Epithelial cell of proximal tubule (primary cell): ENCODE measurements at regions not wholly inside any gene's neighbourhood (a gene's known extent, or its start where the extent isn't known, plus 50 kb on each side); places are given as distances from the start of the nearest gene placed in this dataset.

Source experiments
- DNase-seq: peaks from one replicate; pipeline ENCODE4 v3.0.0-alpha.2; 2011; ENCODE audit warnings: low read depth
- H3K4me3 ChIP-seq: 2 replicates; pipeline ENCODE4 v1.5.1; 2011; ENCODE audit warnings: low read depth, mild to moderate bottlenecking, low read length
- TF ChIP-seq, protein P1 (sequence below): conservative IDR thresholded peaks from 2 replicates; pipeline ENCODE4 v1.5.1; 2012; ENCODE audit warnings: low read depth, mild to moderate bottlenecking, low read length

DNA sequence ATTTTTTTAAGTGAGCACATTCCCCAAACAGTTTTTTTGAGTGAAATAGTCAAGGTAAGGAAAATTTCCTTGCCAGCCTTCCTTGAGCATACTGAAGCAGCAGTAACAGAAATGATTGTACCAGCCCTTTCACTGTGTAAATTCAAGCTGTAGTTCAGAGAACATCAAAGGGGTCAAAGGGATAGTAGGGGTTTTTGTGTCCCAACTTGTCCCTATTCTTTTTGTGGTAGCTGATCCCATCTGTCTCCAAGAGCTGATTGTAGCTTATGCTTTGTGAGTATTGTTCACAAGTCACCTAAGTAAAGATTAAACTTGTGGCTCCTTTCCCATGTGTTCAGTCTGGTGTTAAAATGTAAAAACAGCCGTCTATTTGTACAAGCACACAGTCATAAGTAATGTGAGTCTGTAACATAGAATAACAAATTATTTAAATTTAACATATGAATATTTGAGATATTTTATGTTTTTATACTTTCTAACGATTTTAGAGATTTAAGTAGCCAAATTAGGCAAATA lies 185.0 kb downstream of the CENPW start:
- no peak for DNase-seq
- H3K4me3 ChIP-seq = no peak overlapping the region
- TF ChIP-seq, protein P1, sequence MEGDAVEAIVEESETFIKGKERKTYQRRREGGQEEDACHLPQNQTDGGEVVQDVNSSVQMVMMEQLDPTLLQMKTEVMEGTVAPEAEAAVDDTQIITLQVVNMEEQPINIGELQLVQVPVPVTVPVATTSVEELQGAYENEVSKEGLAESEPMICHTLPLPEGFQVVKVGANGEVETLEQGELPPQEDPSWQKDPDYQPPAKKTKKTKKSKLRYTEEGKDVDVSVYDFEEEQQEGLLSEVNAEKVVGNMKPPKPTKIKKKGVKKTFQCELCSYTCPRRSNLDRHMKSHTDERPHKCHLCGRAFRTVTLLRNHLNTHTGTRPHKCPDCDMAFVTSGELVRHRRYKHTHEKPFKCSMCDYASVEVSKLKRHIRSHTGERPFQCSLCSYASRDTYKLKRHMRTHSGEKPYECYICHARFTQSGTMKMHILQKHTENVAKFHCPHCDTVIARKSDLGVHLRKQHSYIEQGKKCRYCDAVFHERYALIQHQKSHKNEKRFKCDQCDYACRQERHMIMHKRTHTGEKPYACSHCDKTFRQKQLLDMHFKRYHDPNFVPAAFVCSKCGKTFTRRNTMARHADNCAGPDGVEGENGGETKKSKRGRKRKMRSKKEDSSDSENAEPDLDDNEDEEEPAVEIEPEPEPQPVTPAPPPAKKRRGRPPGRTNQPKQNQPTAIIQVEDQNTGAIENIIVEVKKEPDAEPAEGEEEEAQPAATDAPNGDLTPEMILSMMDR = no peak

DNA sequence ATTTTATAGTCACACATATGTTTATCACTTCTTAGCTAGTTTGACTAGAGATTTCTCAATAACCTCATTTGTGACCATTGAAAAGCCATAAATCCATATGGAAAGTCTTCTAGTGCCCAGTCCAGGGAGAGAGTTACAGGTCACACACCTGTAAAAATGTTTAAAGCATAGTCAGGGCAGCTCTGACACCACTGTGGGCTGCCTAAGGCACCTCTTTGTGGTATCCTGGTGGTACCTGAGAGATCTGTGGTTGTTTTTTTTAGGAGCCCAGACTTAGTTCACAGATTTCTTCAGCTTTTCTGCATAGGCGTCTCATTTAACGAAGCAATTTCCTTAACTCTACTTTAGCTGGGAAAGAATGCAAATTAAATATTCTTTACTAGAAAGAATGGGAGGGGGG lies 186.6 kb downstream of the CENPW start:
- DNase-seq = no peak
- TF ChIP-seq, protein P1 = no peak
- no peak overlapping the region for H3K4me3 ChIP-seq

DNA sequence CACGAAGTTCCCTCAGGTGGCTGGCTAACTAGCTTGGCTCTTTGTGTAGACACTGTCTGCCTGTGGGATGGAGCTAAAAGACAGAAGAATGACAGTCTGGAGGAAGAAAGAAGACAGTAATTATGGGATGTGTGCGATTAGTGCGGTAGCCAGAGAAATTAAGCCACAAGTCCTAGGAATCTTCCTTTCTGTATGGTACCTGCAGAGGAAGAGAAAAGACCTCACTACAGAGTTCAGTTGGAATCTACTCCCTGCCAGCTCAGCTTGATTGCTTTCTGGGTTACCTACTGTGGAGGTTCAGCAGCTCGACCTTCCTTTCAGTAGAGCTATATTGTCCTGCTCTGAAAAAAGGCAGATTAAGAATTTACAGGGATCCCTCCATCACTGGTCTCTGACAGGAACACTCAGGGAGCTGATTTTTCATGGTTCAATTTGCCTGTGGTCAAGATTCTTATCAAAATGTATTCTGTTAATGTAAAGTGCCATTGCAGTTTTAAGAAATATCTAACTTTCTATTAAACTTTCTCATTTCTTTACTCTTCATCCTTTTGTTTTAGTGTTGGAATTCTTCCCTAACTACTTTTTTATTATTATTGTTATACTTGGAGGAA lies 187.2 kb downstream of the CENPW start:
- TF ChIP-seq, protein P1 = no peak
- H3K4me3 ChIP-seq = no peak overlapping the region
- no peak for DNase-seq

DNA sequence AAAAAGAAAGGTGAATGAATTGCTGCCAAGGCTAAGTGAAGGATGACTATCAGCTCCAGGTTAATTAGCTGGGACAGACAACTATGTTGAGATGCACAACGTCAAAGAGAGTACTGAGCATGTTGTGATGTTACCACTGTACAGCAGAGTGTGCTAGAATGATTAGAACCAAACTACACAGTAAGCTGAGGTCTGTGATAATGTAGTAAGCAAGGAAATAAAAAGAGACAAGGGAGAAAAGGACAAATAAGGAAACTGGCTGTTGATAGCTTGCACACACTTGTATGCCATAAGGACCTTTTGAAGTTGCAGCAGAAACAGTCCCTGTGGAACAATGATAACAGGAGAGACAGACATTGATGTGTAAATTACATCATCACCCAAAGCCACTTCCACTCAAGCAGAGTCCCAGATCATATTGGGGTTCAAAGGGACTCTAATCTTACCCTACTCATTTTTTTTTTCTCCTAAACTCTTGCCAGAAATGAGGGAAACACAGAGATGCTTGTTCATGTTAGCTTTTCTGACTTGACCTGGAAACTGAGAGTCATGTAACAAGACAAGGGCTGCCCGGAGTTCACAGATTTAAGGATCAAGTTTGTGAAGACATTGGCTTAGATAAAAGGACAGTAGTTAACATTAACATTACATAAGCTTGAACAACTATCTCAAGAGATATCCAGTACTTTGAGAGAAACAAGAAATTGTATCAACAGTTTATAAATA lies 189.9 kb downstream of the CENPW start:
- TF ChIP-seq, protein P1 = no peak
- DNase-seq = no peak
- no peak overlapping the region for H3K4me3 ChIP-seq

DNA sequence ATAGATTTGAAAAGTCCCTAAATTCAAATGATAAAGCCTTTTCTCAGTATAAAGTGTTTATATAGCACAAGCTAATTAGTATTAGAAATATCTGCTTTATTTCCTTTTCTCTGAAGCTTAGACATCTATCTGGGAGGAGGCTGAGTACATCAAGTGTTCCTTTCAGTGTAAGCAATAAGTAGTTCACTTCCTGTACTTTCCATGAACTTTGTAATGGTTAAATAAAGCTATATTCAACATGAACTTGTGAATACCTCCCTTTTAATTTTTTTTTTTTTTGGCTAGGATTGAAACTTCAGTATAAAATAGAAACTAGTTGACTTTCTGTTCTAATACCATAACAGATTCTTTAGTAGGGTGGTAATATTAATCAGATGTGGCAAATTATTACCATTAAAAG lies 190.9 kb downstream of the CENPW start:
- H3K4me3 ChIP-seq = no peak overlapping the region
- DNase-seq = no peak
- TF ChIP-seq, protein P1 = no peak

DNA sequence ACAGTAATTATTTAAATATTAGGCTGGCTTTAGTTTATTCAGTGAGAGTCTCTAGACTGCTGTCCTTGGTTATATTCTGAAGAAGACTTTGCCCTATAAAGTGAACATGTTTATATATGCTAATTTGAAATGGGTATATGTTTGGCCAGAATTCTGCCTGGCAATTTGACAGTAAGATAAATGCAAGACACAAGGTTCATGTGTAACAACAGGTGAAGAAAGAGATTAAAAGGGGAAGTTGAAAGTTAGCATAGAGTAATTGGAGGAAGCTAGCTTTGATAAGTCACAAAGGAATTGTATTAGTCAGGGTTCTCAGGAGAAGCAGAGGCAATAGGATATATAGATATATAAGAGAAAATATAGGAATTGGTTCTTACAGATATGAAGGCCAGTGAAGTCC lies 191.4 kb downstream of the CENPW start:
- TF ChIP-seq, protein P1 = no peak
- no peak for DNase-seq
- H3K4me3 ChIP-seq = no peak overlapping the region

DNA sequence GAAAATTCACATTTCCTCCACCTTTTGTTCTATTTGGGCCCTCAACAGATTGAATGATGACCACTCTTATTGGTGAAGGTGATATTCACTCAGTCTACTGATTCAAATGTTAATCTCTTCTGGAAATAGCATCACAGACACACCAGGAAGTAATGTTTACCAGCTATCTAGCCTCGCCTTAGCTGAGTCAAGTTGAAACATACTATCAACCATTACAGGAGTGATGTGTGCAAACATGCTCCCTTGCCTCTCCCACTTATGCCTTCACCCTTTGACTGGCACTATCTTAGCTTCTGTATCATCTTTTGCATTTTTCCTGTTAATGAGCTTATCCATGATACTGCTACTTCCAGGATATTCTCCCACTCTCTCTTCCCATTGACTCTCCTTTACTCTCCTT lies 191.9 kb downstream of the CENPW start:
- no peak for DNase-seq
- TF ChIP-seq, protein P1 = no peak
- no peak overlapping the region for H3K4me3 ChIP-seq
